Endothelial cell of umbilical vein (primary cell): ENCODE measurements at regions not wholly inside any gene's neighbourhood (a gene's known extent, or its start where the extent isn't known, plus 50 kb on each side); places are given as distances from the start of the nearest gene placed in this dataset.

ENCODE experiments used
- BruUV-seq: library from RNA; stranded (reverse); fragments of 400-500 nt; replicated peaks from 2 replicates; lab custom pipeline; 2021; lab: Mats Ljungman, UMichigan
- CTCF ChIA-PET: fragments of 300-600, 350-600 bp; sonication (Branson Sonifier 250); formaldehyde crosslinking; loops from one replicate; lab custom pipeline; 2021; ENCODE audit warnings: antibody characterized with exemption, inconsistent platforms; lab: Charles Lee
- POLR2A ChIA-PET: fragments of 300-600, 350-600 bp; sonication (Branson Sonifier 250); formaldehyde crosslinking; loops from one replicate; lab custom pipeline; 2021; ENCODE audit warnings: antibody characterized with exemption, inconsistent platforms; lab: Charles Lee
- DNase-seq: peaks from one replicate; pipeline ENCODE4 v3.0.0-alpha.2; 2011; ENCODE audit warnings: low read depth, low spot score
- FAIRE-seq: peaks from 2 replicates; lab custom pipeline; 2011; peaks lifted over from hg19 to GRCh38; lab: Jason Lieb, UNC
- H2AFZ ChIP-seq: 2 replicates; pipeline ENCODE4 v1.6.0; 2012; ENCODE audit warnings: low read depth, low read length, control low read depth, inconsistent platforms
- H3K27ac ChIP-seq: 2 replicates; pipeline ENCODE4 v1.5.1; 2011; ENCODE audit warnings: low read depth, mild to moderate bottlenecking, control low read depth, low read length, moderate library complexity; ENCODE audit not compliant: insufficient read depth
- H3K27me3 ChIP-seq, 2 experiments: 2 replicates each; pipeline versions ENCODE4 v1.6.0 to v1.6.1; 2011; ENCODE audit warnings: low read length in 2 of 2, mixed read lengths in 1 of 2; ENCODE audit not compliant: control insufficient read depth in 2 of 2, insufficient read depth in 2 of 2
- H3K36me3 ChIP-seq, 2 experiments: 2 replicates in 1 of 2; 3 replicates in 1 of 2; pipeline ENCODE4 v1.5.1; 2011; ENCODE audit warnings: low read length in 2 of 2, mild to moderate bottlenecking in 1 of 2, moderate library complexity in 1 of 2; ENCODE audit not compliant: control insufficient read depth in 2 of 2, insufficient read depth in 2 of 2; ENCODE audit errors: extremely low read depth in 1 of 2
- H3K4me1 ChIP-seq: 3 replicates; pipeline ENCODE4 v1.5.1; 2011; ENCODE audit warnings: mild to moderate bottlenecking, low read length; ENCODE audit not compliant: control insufficient read depth, insufficient read depth; ENCODE audit errors: extremely low read depth
- H3K4me2 ChIP-seq: 2 replicates; pipeline ENCODE4 v1.6.1; 2011; ENCODE audit warnings: low read length, control low read depth, mixed read lengths; ENCODE audit not compliant: insufficient read depth
- H3K4me3 ChIP-seq, 3 experiments: fragments of 200-600 bp in 1 of 3; sonication (generic), shearing (Covaris generic) in 1 of 3; replicated peaks in 1 of 3; 2 replicates each; pipeline ENCODE4 v1.5.1; 2011 to 2016; ENCODE audit warnings: control low read depth in 3 of 3, low read length in 3 of 3, mild to moderate bottlenecking in 2 of 3, inconsistent platforms in 1 of 3, low read depth in 1 of 3, moderate library complexity in 1 of 3; ENCODE audit not compliant: insufficient read depth in 1 of 3
- H3K79me2 ChIP-seq: 2 replicates; pipeline ENCODE4 v1.6.0; 2012; ENCODE audit warnings: low read length, inconsistent platforms; ENCODE audit not compliant: control insufficient read depth, insufficient read depth
- H3K9ac ChIP-seq: replicated peaks from 2 replicates; pipeline ENCODE3; 2011; ENCODE audit warnings: low read length, control low read depth; ENCODE audit not compliant: insufficient read depth; ENCODE audit errors: extremely low read depth
- H3K9me1 ChIP-seq: replicated peaks from 3 replicates; pipeline ENCODE4 v1.6.0; 2011; ENCODE audit warnings: mild to moderate bottlenecking, low read length; ENCODE audit not compliant: control insufficient read depth, insufficient read depth; ENCODE audit errors: extremely low read depth
- H3K9me3 ChIP-seq: replicated peaks from 2 replicates; pipeline ENCODE4 v1.5.1; 2012; ENCODE audit warnings: low read length, inconsistent platforms; ENCODE audit not compliant: control insufficient read depth, insufficient read depth
- H4K20me1 ChIP-seq: replicated peaks from 2 replicates; pipeline ENCODE3; 2011; ENCODE audit warnings: mild to moderate bottlenecking, low read length; ENCODE audit not compliant: control insufficient read depth, insufficient read depth; ENCODE audit errors: extremely low read depth
- CTCF ChIP-seq, 2 donors: IDR thresholded peaks; 1 replicate in 1 of 2; 2 replicates in 1 of 2; pipeline ENCODE4 v1.5.1; 2011; ENCODE audit warnings: low read length in 2 of 2, mild to moderate bottlenecking in 2 of 2, moderate library complexity in 2 of 2, control low read depth in 1 of 2, inconsistent platforms in 1 of 2, low read depth in 1 of 2; ENCODE audit not compliant: insufficient read depth in 1 of 2; ENCODE audit errors: extremely low read depth in 1 of 2
- EZH2 ChIP-seq: IDR thresholded peaks from 2 replicates; pipeline ENCODE4 v1.6.1; 2012; ENCODE audit warnings: borderline replicate concordance, low read depth, mild to moderate bottlenecking, moderate library complexity, low read length, inconsistent platforms; ENCODE audit not compliant: severe bottlenecking
- FOS ChIP-seq: IDR thresholded peaks from 2 replicates; pipeline ENCODE4 v1.6.1; 2011; ENCODE audit warnings: mild to moderate bottlenecking, low read length, moderate library complexity, borderline replicate concordance; ENCODE audit not compliant: insufficient read depth
- GATA2 ChIP-seq: IDR thresholded peaks from 2 replicates; pipeline ENCODE4 v1.7.0; 2011; ENCODE audit warnings: low read depth, mild to moderate bottlenecking, moderate library complexity, mixed read lengths, low read length; ENCODE audit not compliant: insufficient read length, insufficient read depth
- JUN ChIP-seq: IDR thresholded peaks from 2 replicates; pipeline ENCODE4 v1.6.1; 2011; ENCODE audit warnings: borderline replicate concordance, low read depth; ENCODE audit not compliant: insufficient read length, insufficient read depth
- MYC ChIP-seq: IDR thresholded peaks from one replicate; pipeline ENCODE4 v1.6.1; 2011; ENCODE audit warnings: mild to moderate bottlenecking, low read depth, low read length
- POLR2A ChIP-seq: IDR thresholded peaks from 2 replicates; pipeline ENCODE4 v1.6.1; 2012; ENCODE audit warnings: low read depth, mild to moderate bottlenecking, control low read depth, low read length
- POLR2AphosphoS5 ChIP-seq: IDR thresholded peaks from 2 replicates; pipeline ENCODE4 v1.6.1; 2012; ENCODE audit warnings: low read depth, mild to moderate bottlenecking, control low read depth, low read length, moderate library complexity; ENCODE audit not compliant: insufficient read depth
- dilution Hi-C: fragments of 300-500 bp; cut with MboI; formaldehyde crosslinking; loops from one replicate; pipeline ENCODE4 v1.15.0; 2019; ENCODE audit warnings: low sequenced_read_pairs; ENCODE audit not compliant: extremely low pct_ligation_motif_present
- intact Hi-C: fragments of 100-400 bp; cut with micrococcal nuclease; formaldehyde crosslinking; loops from one replicate; pipeline ENCODE4 v1.10.0; 2022
- TF ChIP-seq, protein P1 (sequence below): IDR thresholded peaks from 2 replicates; pipeline ENCODE4 v1.6.1; 2011; ENCODE audit not compliant: insufficient read depth, insufficient read length

DNA sequence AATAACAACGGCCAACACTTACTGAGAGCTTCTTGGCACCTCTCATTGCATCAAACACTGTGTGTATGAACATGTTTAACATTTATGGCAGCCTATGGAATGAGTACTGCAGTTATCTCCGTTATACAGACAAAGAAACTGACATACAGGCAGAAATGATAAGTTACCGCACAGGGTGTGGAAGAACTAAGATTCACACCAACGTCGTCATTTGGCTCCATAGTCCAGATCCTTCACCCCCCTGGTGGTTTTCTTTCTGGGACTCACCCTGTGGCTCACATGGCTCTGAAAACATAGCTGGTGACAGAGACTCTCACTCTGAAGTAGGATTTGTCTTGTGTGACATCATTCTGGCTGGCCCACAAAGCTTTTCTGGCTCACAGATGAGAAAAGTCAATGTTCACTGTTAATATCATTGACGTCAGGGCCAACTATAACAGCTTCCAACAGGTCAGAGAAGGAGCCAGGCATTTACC, 230.1 kb downstream of the DLEU7 start:
- Histone ChIP-seq H2AFZ (no peak overlapping the region), H3K9ac (no peak overlapping the region), H4K20me1 (no peaks in the 10 kb centered on the region), H3K4me2 (no peak overlapping the region), H3K27me3 (peaks cover 10 to 11% of the 10 kb centered on the region in 2 experiments), H3K27ac (no peak overlapping the region), H3K9me1 (no peaks in the 10 kb centered on the region), H3K4me1 (peaks cover 21% of the 10 kb centered on the region), H3K79me2 (no peaks in the 10 kb centered on the region), H3K36me3 (no peaks in the 10 kb centered on the region), H3K4me3 (no peak overlapping the region), H3K9me3 (no peaks in the 10 kb centered on the region)
- no TSS peak for BruUV-seq
- POLR2A ChIA-PET, result no interaction called here
- intact Hi-C loops, result no loop called here
- dilution Hi-C loops, result no loop called here
- DNase-seq, result no peak
- CTCF ChIA-PET, result interaction anchor here (0.9 kb wide), 1 partner anchor 188 kb away, joined by 3 read pairs; no protein-coding TSS in a partner anchor
- no peak for FAIRE-seq
- no peak for TF ChIP-seq JUN
- TF ChIP-seq POLR2A, result no peak
- TF ChIP-seq FOS, result no peak
- no peak for TF ChIP-seq CTCF (IDR thresholded peaks at IDR 0.05; ENCODE audit: extremely low read depth in 1 of 2, insufficient read depth in 1 of 2, low read depth in 1 of 2, low read length in 2 of 2)
- no peak for TF ChIP-seq MYC
- no peak for TF ChIP-seq EZH2
- TF ChIP-seq, protein P1, sequence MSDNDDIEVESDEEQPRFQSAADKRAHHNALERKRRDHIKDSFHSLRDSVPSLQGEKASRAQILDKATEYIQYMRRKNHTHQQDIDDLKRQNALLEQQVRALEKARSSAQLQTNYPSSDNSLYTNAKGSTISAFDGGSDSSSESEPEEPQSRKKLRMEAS, result no peak
- no peak for TF ChIP-seq GATA2
- TF ChIP-seq POLR2AphosphoS5, result no peak
